OCI-LY7 (cell line): ENCODE measurements at regions not wholly inside any gene's neighbourhood (a gene's known extent, or its start where the extent isn't known, plus 50 kb on each side); places are given as distances from the start of the nearest gene placed in this dataset.
"Not testable (repeated sequence)": the region's sequence is repeated elsewhere in the genome, so short reads cannot be mapped to it uniquely, and the experiment has no call there.

Experiments used
- CTCF ChIP-seq: fragments of 200-600 bp; sonication (generic); conservative IDR thresholded peaks from 2 replicates; pipeline ENCODE4 v1.5.1; 2014; ENCODE audit warnings: mild to moderate bottlenecking, antibody characterized with exemption, low read length, moderate library complexity, mixed read lengths
- EZH2phosphoT487 ChIP-seq: fragments of 200-600 bp; sonication (generic); IDR thresholded peaks from 2 replicates; pipeline ENCODE4 v1.6.1; 2018; ENCODE audit warnings: low read depth, borderline replicate concordance, mild to moderate bottlenecking, mixed run types, antibody characterized with exemption, low read length, moderate library complexity, mixed read lengths

GRCh38 chr10:27379041-27379440, 125.1 kb upstream of the RAB18 start:
- not testable (repeated sequence) for TF ChIP-seq CTCF, EZH2phosphoT487
